Lower leg skin (tissue), 3 donors: ENCODE measurements at regions not wholly inside any gene's neighbourhood (a gene's known extent, or its start where the extent isn't known, plus 50 kb on each side); places are given as distances from the start of the nearest gene placed in this dataset.

ENCODE experiments used
- CTCF ChIP-seq, 3 donors: fragments of 450-650 bp; IDR thresholded peaks; one replicate each; pipeline ENCODE4 v1.5.1; 2016; ENCODE audit warnings: antibody characterized with exemption in 3 of 3, mild to moderate bottlenecking in 3 of 3, moderate library complexity in 2 of 3
- POLR2A ChIP-seq, 2 donors: fragments of 450-650 bp; IDR thresholded peaks; one replicate each; pipeline ENCODE4 v1.6.1; 2016 to 2017; ENCODE audit warnings: antibody characterized with exemption in 2 of 2, mild to moderate bottlenecking in 1 of 2, moderate library complexity in 1 of 2

GRCh38 chr20:52783769-52784168 is 188.4 kb upstream of the TSHZ2 start:
- no peak for TF ChIP-seq CTCF (IDR thresholded peaks at IDR 0.05)
- no peak for TF ChIP-seq POLR2A (IDR thresholded peaks at IDR 0.05)
